GM13977 (cell line): ENCODE measurements at regions not wholly inside any gene's neighbourhood (a gene's known extent, or its start where the extent isn't known, plus 50 kb on each side); places are given as distances from the start of the nearest gene placed in this dataset.

Experiments used
- DNase-seq: peaks from one replicate; pipeline ENCODE4 v3.0.0; 2012; ENCODE audit warnings: low spot score
- in situ Hi-C: fragments of 300-500 bp; cut with MboI; formaldehyde crosslinking; loops from one replicate; pipeline ENCODE4 v1.12.0; 2022; ENCODE audit warnings: low sequenced_read_pairs, low pct_unique_long_range_greater_than_20kb, mixed read lengths, inconsistent platforms; ENCODE audit not compliant: unreplicated experiment
- TF ChIP-seq, protein P1 (sequence below): IDR thresholded peaks from 2 replicates; pipeline ENCODE4 v1.5.1; 2012; ENCODE audit warnings: mild to moderate bottlenecking, control low read depth; ENCODE audit not compliant: insufficient read depth; ENCODE audit errors: extremely low read depth, missing control alignments

DNA sequence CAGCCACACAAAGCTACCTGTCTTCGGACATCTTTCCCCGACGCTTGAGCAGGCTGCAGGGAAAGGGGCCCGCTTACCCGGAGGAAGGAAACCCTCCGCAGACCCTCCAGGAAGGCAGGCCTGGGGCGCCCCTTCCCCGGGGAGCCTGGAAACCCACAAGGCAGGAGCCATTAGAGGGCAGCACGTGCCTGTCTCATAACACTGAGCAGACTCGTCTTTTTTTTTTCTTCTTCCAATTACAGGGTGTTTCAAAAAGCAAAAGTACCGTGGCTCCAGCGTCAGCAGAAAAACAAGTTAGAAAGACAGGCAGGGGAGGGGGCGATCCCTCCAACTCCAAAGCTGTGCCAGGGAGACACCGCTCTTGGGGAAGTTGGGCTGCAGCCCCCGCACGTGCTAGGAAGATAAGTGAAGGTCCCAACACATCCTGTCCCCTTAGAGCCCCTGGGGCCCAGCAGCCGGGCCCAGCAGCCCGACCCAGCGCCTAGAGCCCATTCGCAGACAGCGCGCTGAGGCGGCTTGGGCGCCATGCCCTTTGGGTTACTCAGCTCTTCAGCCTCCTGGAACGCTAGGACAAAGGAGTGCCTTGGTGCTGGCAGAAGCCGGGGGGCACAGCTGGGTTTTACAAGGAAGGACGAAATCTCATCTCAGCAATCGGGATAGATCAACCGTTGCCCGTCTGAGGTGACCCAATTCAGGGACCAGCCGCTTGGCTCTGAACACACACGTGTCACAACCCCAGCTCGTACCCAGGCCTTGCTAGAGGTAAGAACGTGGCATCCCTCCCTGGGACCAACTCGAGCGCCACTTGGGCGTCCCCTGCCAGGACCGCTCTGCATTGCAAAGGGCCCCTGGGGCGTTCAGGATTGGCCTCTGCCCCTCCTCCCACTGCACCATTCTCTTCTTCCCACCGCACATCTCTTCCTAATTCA, 136.3 kb downstream of the LY86 start:
- TF ChIP-seq, protein P1, sequence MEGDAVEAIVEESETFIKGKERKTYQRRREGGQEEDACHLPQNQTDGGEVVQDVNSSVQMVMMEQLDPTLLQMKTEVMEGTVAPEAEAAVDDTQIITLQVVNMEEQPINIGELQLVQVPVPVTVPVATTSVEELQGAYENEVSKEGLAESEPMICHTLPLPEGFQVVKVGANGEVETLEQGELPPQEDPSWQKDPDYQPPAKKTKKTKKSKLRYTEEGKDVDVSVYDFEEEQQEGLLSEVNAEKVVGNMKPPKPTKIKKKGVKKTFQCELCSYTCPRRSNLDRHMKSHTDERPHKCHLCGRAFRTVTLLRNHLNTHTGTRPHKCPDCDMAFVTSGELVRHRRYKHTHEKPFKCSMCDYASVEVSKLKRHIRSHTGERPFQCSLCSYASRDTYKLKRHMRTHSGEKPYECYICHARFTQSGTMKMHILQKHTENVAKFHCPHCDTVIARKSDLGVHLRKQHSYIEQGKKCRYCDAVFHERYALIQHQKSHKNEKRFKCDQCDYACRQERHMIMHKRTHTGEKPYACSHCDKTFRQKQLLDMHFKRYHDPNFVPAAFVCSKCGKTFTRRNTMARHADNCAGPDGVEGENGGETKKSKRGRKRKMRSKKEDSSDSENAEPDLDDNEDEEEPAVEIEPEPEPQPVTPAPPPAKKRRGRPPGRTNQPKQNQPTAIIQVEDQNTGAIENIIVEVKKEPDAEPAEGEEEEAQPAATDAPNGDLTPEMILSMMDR: peak; percentile 76
- peak; percentile 86 for DNase-seq

DNA sequence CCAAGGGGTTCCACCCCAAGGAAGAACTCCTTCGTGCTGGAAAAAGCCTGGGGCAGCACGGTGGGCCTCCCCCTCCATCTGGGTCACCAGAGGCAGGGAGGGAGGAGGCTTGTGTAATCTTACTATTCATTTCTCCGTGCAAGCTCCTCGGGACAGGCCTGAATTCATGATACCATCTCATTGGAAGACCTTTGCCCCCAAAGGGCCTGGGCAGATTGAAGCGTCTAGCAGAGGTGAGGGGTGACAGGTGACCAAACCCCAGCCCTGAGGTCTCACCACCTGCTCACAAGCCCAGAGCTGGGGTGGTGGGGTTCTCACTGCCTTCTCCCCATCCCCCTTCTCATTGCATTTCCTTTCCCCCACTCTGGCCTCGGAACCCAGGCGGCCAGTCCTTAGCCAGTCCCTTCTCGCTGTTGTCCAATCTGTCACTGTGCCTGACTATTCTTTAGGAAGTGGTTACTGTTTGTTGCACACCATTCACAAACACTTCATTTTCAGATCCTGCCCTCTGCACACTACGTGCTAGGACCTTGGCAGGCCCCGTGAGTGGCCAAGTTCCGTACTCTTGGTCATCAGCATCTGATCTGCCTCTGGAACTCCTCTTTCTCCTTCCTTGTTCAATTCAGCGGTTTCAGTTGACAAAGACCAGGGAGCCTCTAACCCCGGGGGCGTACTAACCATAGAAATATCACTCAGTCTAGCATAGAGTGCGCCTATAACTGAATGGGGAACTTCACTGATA, 137.1 kb downstream of the LY86 start:
- in situ Hi-C loops: no loop called here
- TF ChIP-seq, protein P1: no peak
- no peak for DNase-seq

More for the DNA sequence above, 136.3 kb downstream of the LY86 start:
- in situ Hi-C loops: loop anchor here (25.0 kb wide), 1 partner anchor 887 kb away; no protein-coding TSS in a partner anchor

DNA sequence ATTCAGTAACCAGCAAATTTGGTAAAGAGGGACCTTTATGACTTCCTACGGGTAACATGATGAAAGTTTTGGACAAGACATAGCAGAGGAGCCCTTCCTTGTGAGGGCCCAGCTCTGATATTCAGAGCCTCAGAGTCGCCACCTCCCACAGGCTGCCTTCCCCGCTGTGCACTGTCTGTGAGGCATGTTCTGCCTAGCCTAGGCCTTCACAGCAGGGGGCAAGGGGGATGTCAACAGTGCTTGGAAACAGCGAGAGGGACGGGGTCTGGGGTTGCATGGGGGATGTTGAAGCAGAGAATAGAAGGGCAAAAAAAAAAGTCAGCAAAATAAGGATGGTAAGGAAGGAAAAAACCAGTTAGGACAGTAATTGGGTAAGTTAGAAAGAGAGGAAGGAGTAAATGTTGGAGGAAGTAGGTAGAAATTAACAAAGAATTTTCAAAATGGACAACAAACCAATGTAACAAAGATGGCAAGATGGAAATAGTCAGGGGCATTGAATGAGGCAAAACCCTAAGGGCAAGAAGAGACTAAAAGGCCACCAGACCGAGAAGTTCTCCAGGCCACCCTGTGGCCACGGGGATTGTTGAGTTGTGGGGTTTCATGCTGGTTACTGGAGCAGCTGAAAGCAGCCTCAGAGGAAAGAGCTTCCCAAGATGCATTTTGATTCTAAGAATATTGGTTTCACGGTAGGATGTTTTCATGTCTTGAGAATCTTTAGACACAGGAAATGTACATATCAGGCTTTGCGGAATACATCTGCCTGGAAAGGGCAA, 139.8 kb downstream of the LY86 start:
- DNase-seq: no peak
- TF ChIP-seq, protein P1: no peak
- in situ Hi-C loops: no loop called here

DNA sequence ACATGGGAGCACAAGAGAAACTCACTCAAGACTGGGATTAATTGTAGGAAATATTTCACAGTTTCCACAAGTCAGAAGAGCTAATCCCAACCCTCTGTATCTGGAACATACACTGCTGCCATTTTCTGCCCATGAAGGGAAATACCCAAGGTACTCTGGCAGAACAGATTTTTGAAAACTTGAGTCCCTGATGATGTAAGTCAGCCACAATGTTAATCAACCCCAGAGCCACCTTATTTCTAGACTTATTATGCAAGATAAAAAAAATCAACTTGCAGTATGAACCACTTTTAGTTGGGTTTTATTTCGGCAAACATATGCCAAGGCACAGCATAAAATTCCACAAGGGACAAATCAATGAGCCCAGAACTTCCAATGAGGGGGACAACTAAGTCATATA, 141.5 kb downstream of the LY86 start:
- DNase-seq: no peak
- in situ Hi-C loops: no loop called here
- TF ChIP-seq, protein P1: no peak

DNA sequence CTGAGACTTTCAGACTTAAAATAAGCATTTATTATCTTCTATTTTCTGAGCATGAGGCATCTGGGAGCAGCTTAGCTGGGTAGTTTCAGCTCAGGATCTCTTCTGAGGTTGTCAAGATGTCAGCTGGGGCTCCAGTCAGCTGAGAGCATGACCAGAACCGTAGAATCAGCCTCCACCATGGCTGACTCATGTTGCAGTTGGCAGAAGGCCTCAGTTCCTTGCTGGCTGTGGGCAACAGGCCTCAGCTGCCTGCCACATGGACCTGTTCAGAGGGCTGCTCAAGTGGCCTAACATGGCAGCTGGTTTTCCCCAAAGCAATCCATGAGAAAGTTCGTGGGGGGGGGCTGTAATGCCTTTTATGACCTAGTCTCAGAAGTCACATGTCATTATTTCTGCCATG, 142.3 kb downstream of the LY86 start:
- TF ChIP-seq, protein P1: no peak
- no peak for DNase-seq
- in situ Hi-C loops: no loop called here
